ENCODE measurements at regions not wholly inside any gene's neighbourhood (a gene's known extent, or its start where the extent isn't known, plus 50 kb on each side); places are given as distances from the start of the nearest gene placed in this dataset.

DNA sequence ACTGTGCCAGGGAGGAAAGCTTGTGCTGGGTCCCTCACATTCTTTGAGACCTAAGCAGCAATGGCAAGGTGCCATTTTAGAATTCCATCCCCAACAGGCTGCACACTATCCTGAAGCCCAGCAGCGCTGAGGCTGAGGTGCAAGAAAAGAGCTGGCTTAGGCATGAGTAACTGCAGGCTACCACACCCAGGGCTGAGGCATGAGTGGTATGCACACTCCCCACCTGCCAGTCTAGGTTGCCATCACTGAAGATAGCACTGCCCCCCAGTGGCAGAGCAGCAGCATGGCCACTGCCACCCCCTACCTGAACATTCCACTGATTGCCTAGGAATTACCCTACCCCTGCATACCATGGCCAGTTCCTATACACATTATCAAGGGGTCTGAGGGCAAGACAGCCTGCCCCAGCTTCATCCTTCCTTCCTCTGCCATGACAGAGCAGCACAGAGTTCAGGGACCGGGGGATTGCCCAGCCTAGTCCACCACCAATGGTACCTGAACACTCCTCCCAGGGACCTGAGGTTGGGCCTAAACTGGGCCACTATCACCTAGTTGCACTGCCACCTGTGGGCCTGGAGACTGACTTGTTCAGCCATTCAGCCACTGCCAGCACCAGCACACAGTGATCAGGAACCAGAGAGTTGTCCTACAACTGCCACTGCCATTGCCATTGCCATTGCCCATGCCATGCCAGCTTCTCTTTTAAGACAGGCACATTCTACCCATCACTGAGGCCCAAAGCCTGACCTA, 129.8 kb downstream of the SATB1 start:
- DNase-seq = no peak

- DNase-seq = no peak
Measured at GRCh38 chr3:18290157-18290556, 135.0 kb downstream of the SATB1 start.

GRCh38 chr3:18288243-18288642, 136.9 kb downstream of the SATB1 start:
- no peak for DNase-seq

DNA sequence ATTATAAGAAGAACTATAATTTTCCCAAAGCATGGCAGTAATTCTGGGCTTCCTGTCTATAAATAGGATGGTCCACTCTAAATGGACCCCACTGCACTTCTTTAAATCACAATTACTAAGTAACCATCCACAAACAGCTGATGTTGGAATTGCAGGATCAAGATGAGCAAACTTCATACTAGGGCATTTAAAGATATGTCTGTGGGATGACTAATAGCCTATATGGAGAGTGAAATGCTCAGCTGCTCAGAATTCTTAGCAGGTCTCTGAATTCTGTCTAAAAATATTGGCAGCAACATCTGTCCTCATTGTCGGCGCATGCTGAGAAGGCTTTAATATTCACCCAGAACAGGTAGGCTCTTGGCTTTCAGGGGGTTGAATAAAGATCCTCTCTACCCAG, 140.4 kb downstream of the SATB1 start:
- no peak for DNase-seq

GRCh38 chr3:18283680-18284079, 141.5 kb downstream of the SATB1 start:
- DNase-seq = no peak

GRCh38 chr3:18282507-18282906, 142.6 kb downstream of the SATB1 start:
- no peak for DNase-seq

GRCh38 chr3:18279226-18279737, 145.9 kb downstream of the SATB1 start:
- no peak for DNase-seq

- DNase-seq = no peak
Measured at GRCh38 chr3:18264853-18265252, 160.3 kb downstream of the SATB1 start.

DNA sequence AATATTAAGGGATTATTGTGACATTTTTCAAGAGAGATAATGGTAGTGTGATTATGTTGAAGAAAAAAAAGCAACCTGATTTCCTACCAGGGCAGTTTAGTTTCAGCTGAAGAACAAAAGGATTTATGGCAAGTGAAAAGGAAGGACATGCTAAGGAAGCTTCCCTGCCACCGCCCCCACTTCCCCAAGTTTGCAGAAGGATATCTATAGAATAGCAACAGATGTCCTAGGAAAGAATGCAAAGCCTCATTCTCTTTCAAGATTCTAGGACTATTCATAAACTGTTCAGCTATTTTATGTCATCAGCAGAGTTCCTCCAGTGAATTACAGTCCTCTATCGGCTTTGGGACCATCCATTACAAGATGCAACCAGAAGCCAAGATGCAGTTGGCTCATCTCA, 160.8 kb downstream of the SATB1 start:
- no peak for DNase-seq

- DNase-seq = no peak
Measured at GRCh38 chr3:18258492-18258891, 166.6 kb downstream of the SATB1 start.

GRCh38 chr3:18252578-18252977, 172.6 kb downstream of the SATB1 start:
- DNase-seq = no peak

DNA sequence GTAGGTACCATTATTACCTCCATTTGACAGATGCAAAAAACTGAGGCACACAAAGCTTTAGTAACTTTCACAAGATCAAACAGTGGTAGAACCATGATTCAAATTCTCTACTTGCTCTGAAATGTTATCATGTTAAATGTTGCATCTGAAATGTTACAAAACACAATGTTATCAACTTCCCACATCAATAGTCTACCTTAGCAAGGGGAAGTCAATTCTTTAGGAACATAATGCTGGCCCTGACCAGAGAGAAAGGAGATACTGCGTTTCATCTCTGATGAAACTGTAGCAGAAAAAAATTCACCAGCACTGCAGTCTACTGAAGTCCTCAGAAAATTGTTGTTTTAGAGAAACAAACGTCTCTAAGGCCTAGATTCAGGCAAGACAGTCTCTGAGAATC, 174.1 kb downstream of the SATB1 start:
- no peak for DNase-seq

DNA sequence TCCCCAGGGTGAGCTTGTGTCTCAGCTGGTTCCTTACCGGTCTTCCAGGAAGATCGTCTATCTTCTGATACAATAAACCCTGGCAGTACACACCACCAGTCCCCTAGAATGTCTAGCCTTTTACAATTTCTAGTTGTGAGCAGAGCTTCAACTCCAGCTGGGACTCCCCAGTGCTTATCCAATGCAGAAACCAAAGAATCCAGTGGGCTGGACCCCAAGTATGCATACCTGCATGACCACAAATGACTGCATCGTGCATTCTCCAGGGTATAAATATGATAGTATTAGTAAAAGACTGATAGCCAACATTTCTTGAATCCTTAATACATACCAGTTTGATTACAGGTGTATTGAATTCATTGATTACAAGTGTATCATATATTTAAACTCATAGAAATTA, 176.0 kb downstream of the SATB1 start:
- DNase-seq = no peak

- DNase-seq = no peak
Measured at GRCh38 chr3:18247776-18248310, 177.3 kb downstream of the SATB1 start.

DNA sequence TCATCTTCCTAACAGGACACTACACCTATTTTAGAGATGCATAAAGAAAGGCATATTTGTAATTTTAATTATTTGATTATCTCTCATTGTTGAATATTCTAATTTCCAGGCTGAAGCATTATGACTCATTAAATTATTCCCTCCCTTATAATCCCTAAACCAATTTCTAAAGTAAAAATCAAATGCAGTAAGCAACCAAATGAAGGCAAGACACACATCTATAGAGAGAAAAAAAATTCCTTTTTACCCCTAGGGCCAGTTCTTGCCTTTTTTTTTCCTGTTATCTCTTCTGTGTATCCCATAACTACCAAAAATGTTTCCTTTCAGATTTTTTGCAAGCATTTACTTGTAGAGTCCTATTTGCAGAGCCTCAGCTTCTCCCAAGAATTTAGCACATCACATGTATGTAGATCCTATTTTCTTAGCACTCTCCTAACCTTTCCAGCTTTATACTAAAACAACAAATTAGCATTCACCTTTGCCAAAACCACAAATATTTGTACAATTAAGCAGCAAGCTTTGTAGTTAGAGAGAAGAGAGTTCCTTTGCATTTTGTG, 177.9 kb downstream of the SATB1 start:
- DNase-seq = no peak

DNA sequence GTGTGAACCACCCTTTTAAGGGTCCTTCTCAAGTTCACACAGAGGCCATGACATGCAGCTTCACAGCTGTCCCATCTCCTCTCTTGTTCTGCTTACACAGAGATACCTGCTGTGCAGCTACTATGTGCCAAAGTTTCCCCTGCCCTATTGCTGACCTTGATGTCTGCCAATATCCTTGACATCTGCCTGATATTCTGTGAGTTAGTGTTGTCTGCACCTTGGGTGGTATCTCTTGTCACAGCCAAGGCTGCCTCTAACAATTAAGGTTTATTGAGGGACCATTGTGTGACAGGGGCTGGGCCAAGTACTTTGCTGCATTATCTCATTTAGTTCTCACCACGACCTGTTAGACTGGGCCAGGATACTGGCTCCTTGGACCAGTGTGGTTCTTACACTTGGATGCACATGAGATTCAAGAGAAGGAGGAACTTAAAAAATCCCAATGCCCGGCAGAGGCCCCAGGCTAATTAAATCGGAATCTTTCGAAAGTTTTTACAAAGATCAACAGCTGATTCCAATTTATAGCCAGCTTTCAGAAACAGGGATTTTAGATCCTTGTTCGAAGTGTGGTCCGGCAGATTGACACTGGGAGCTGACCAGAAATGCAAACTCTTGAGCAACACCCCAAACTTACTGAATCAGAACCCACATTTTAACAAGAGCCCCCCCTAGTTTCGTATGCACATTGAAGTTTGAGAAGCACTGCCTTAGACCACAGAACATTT, 178.6 kb downstream of the SATB1 start:
- DNase-seq = peak; percentile 49

- no peak for DNase-seq
Measured at GRCh38 chr3:18245721-18246120, 179.4 kb downstream of the SATB1 start.

DNA sequence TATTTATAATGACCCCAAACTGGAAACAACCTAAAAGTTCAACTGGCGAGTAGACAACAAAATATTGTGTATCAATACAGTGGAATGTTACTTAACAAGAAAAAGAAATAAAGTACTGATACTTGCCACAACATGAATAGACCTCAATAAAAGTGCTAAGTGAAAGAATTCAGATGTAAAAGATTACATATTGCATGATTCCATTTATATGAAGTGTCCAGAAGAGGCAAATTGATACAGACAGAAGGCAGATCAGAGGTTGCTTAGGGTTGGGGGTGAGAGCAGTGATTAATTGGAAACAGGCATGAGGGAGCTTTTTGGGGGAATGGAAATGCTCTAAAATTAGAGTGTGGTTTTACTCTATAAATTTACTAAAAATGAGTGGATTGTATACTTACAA, 183.3 kb downstream of the SATB1 start:
- no peak for DNase-seq

GRCh38 chr3:18239674-18240073, 185.5 kb downstream of the SATB1 start:
- DNase-seq = no peak

DNA sequence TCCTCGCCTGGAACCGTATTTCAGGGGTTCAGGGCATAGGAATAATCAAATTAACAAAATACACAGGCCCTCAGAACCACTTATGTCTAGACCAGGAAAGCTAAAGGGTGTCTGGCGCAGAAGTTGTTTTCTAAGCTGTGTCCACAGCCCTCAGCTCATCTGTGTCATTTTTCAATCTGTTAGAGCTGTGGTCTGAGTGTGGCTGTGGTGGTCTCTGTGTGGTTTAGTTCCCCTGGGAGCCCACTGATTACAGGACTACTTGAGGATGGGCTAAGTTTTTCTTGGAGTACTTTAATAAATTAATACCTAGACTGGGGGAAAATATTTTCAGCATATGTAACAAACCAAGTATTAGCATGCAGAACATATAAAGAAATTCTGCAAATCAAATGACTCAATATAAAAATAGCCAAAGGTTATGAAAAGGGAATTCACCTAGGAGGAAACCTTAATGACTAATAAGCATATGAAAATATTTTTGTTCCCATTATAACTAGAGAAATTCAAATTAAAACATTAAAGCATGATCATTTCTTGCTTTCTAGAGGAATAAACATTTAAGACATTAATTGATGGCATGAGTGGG, 186.3 kb downstream of the SATB1 start:
- no peak for DNase-seq

- peak; percentile 4 for DNase-seq
Measured at GRCh38 chr3:18238332-18238731, 186.8 kb downstream of the SATB1 start.

- DNase-seq = peak; percentile 68
Measured at GRCh38 chr3:18237251-18238005, 187.7 kb downstream of the SATB1 start.

DNA sequence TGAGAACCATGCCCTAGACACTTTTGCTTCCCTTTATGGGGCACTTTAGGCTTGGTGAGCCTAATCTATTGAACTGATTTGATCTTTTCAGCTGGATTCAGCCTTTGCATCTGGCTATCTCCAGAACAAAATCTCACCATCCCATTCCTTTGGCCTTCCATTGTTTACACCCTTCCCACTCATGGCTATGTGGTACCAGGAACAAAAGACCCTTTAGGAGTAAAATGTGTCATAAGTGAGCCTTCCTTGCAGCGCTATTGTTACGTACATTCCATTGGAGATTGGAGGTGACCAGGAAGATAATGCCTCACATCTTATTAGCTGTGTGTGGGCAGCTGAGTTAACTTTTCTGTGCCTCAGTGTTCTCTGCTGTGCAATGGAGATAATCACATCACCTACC, 188.4 kb downstream of the SATB1 start:
- no peak for DNase-seq

Measured in NCI-H2171 treated with DMSO at 0.1 percent for 48 hours (cell line).